GM10266 (cell line): ENCODE measurements at regions not wholly inside any gene's neighbourhood (a gene's known extent, or its start where the extent isn't known, plus 50 kb on each side); places are given as distances from the start of the nearest gene placed in this dataset.

ENCODE experiments used
- DNase-seq: peaks from one replicate; pipeline ENCODE4 v3.0.0; 2012; ENCODE audit errors: extremely low spot score
- CTCF ChIP-seq: IDR thresholded peaks from 2 replicates; pipeline ENCODE4 v1.5.1; 2012; ENCODE audit warnings: mild to moderate bottlenecking, low read depth; ENCODE audit not compliant: control insufficient read depth, insufficient read depth; ENCODE audit errors: missing control alignments

GRCh38 chr11:62050716-62051115, 73.1 kb upstream of the INCENP start:
- TF ChIP-seq CTCF: no peak

GRCh38 chr11:62048100-62048499, 75.7 kb upstream of the INCENP start:
- no peak for DNase-seq
- TF ChIP-seq CTCF: no peak

More at GRCh38 chr11:62050716-62051115, 73.1 kb upstream of the INCENP start:
- no peak for DNase-seq

GRCh38 chr11:62046568-62047100, 77.2 kb upstream of the INCENP start:
- no peak for DNase-seq
- no peak for TF ChIP-seq CTCF

- TF ChIP-seq CTCF: no peak
- no peak for DNase-seq
Observed at GRCh38 chr11:62044639-62045121, 77.2 kb upstream of the FTH1 start.

GRCh38 chr11:62035293-62035692, 67.9 kb upstream of the FTH1 start:
- no peak for TF ChIP-seq CTCF
- no peak for DNase-seq

GRCh38 chr11:62034036-62034338, 66.6 kb upstream of the FTH1 start:
- no peak for TF ChIP-seq CTCF

GRCh38 chr11:62033191-62034035, 66.0 kb upstream of the FTH1 start:
- DNase-seq: no peak
- no peak for TF ChIP-seq CTCF

More at GRCh38 chr11:62034036-62034338, 66.6 kb upstream of the FTH1 start:
- DNase-seq: no peak
